ENCODE measurements at regions not wholly inside any gene's neighbourhood (a gene's known extent, or its start where the extent isn't known, plus 50 kb on each side); places are given as distances from the start of the nearest gene placed in this dataset.

GRCh38 chr2:9760069-9760901 lies 83.0 kb upstream of the TAF1B start:
- peaks cover 19% of the 10 kb centered on the region for H3K4me1 ChIP-seq (ENCODE audit: control insufficient read depth, insufficient read depth, low read length)
- no peaks in the 10 kb centered on the region for H3K36me3 ChIP-seq (ENCODE audit: control insufficient read depth, insufficient read depth, low read length)
- H3K9me3 ChIP-seq (ENCODE audit: control insufficient read depth, insufficient read depth, low read depth, low read length): no peaks in the 10 kb centered on the region
- no peak overlapping the region for H3K27ac ChIP-seq (ENCODE audit: low read depth, low read length)
- H3K27me3 ChIP-seq (ENCODE audit: control insufficient read depth, insufficient read depth, low read length): peaks cover 5% of the 10 kb centered on the region; the same call in 1 of the 2 replicates
- no peak overlapping the region for H3K4me3 ChIP-seq (ENCODE audit: low read depth, low read length)
- H3K9ac ChIP-seq (ENCODE audit: low read length): no peak overlapping the region

GRCh38 chr2:9760902-9761228 lies 82.4 kb upstream of the TAF1B start:
- Histone ChIP-seq H3K27me3 (ENCODE audit: control insufficient read depth, insufficient read depth, low read length) (peaks cover 5% of the 10 kb centered on the region; the same call in 1 of the 2 replicates), H3K9me3 (ENCODE audit: control insufficient read depth, insufficient read depth, low read depth, low read length) (no peaks in the 10 kb centered on the region), H3K36me3 (ENCODE audit: control insufficient read depth, insufficient read depth, low read length) (no peaks in the 10 kb centered on the region), H3K9ac (ENCODE audit: low read length) (no peak overlapping the region), H3K4me3 (ENCODE audit: low read depth, low read length) (no peak overlapping the region), H3K4me1 (ENCODE audit: control insufficient read depth, insufficient read depth, low read length) (peaks cover 21% of the 10 kb centered on the region), H3K27ac (ENCODE audit: low read depth, low read length) (no peak overlapping the region)

GRCh38 chr2:9761577-9761976 lies 81.7 kb upstream of the TAF1B start:
- Histone ChIP-seq H3K4me1 (ENCODE audit: control insufficient read depth, insufficient read depth, low read length) (peaks cover 28% of the 10 kb centered on the region), H3K36me3 (ENCODE audit: control insufficient read depth, insufficient read depth, low read length) (no peaks in the 10 kb centered on the region), H3K9me3 (ENCODE audit: control insufficient read depth, insufficient read depth, low read depth, low read length) (no peaks in the 10 kb centered on the region), H3K27me3 (ENCODE audit: control insufficient read depth, insufficient read depth, low read length) (peaks cover 5% of the 10 kb centered on the region; the same call in 1 of the 2 replicates), H3K27ac (ENCODE audit: low read depth, low read length) (no peak overlapping the region), H3K4me3 (ENCODE audit: low read depth, low read length) (no peak overlapping the region), H3K9ac (ENCODE audit: low read length) (no peak overlapping the region)

- Histone ChIP-seq H3K4me1 (ENCODE audit: control insufficient read depth, insufficient read depth, low read length) (peaks cover 23% of the 10 kb centered on the region), H3K36me3 (ENCODE audit: control insufficient read depth, insufficient read depth, low read length) (no peaks in the 10 kb centered on the region), H3K4me3 (ENCODE audit: low read depth, low read length) (no peak overlapping the region), H3K27me3 (ENCODE audit: control insufficient read depth, insufficient read depth, low read length) (peaks cover 5% of the 10 kb centered on the region; the same call in 1 of the 2 replicates), H3K9me3 (ENCODE audit: control insufficient read depth, insufficient read depth, low read depth, low read length) (no peaks in the 10 kb centered on the region), H3K27ac (ENCODE audit: low read depth, low read length) (no peak overlapping the region), H3K9ac (ENCODE audit: low read length) (no peak overlapping the region)
Measured at GRCh38 chr2:9762164-9762563, 81.1 kb upstream of the TAF1B start.

GRCh38 chr2:9762941-9763340 lies 80.3 kb upstream of the TAF1B start:
- Histone ChIP-seq H3K9me3 (ENCODE audit: control insufficient read depth, insufficient read depth, low read depth, low read length) (no peaks in the 10 kb centered on the region), H3K27me3 (ENCODE audit: control insufficient read depth, insufficient read depth, low read length) (peaks cover 5% of the 10 kb centered on the region; the same call in 1 of the 2 replicates), H3K27ac (ENCODE audit: low read depth, low read length) (no peak overlapping the region), H3K36me3 (ENCODE audit: control insufficient read depth, insufficient read depth, low read length) (no peaks in the 10 kb centered on the region), H3K4me1 (ENCODE audit: control insufficient read depth, insufficient read depth, low read length) (peaks cover 16% of the 10 kb centered on the region), H3K4me3 (ENCODE audit: low read depth, low read length) (no peak overlapping the region), H3K9ac (ENCODE audit: low read length) (no peak overlapping the region)

- H3K9ac ChIP-seq (ENCODE audit: low read length): no peak overlapping the region
- no peaks in the 10 kb centered on the region for H3K36me3 ChIP-seq (ENCODE audit: control insufficient read depth, insufficient read depth, low read length)
- H3K27me3 ChIP-seq (ENCODE audit: control insufficient read depth, insufficient read depth, low read length): peaks cover 2% of the 10 kb centered on the region; the same call in 1 of the 2 replicates
- H3K9me3 ChIP-seq (ENCODE audit: control insufficient read depth, insufficient read depth, low read depth, low read length): no peaks in the 10 kb centered on the region
- no peak overlapping the region for H3K4me3 ChIP-seq (ENCODE audit: low read depth, low read length)
- H3K27ac ChIP-seq (ENCODE audit: low read depth, low read length): no peak overlapping the region
- peaks cover 14% of the 10 kb centered on the region for H3K4me1 ChIP-seq (ENCODE audit: control insufficient read depth, insufficient read depth, low read length)
Measured at GRCh38 chr2:9763356-9764152, 79.7 kb upstream of the TAF1B start.

GRCh38 chr2:9764153-9764778 lies 79.0 kb upstream of the TAF1B start:
- H3K4me3 ChIP-seq (ENCODE audit: low read depth, low read length): no peak overlapping the region
- no peaks in the 10 kb centered on the region for H3K27me3 ChIP-seq (ENCODE audit: control insufficient read depth, insufficient read depth, low read length)
- no peaks in the 10 kb centered on the region for H3K9me3 ChIP-seq (ENCODE audit: control insufficient read depth, insufficient read depth, low read depth, low read length)
- no peak overlapping the region for H3K27ac ChIP-seq (ENCODE audit: low read depth, low read length)
- H3K36me3 ChIP-seq (ENCODE audit: control insufficient read depth, insufficient read depth, low read length): no peaks in the 10 kb centered on the region
- no peak overlapping the region for H3K9ac ChIP-seq (ENCODE audit: low read length)
- H3K4me1 ChIP-seq (ENCODE audit: control insufficient read depth, insufficient read depth, low read length): peaks cover 21% of the 10 kb centered on the region

- H3K27ac ChIP-seq (ENCODE audit: low read depth, low read length): no peak overlapping the region
- H3K9ac ChIP-seq (ENCODE audit: low read length): no peak overlapping the region
- no peaks in the 10 kb centered on the region for H3K27me3 ChIP-seq (ENCODE audit: control insufficient read depth, insufficient read depth, low read length)
- H3K9me3 ChIP-seq (ENCODE audit: control insufficient read depth, insufficient read depth, low read depth, low read length): no peaks in the 10 kb centered on the region
- H3K36me3 ChIP-seq (ENCODE audit: control insufficient read depth, insufficient read depth, low read length): no peaks in the 10 kb centered on the region
- H3K4me1 ChIP-seq (ENCODE audit: control insufficient read depth, insufficient read depth, low read length): peaks cover 35% of the 10 kb centered on the region
- no peak overlapping the region for H3K4me3 ChIP-seq (ENCODE audit: low read depth, low read length)
Measured at GRCh38 chr2:9765611-9766531, 77.4 kb upstream of the TAF1B start.

GRCh38 chr2:9767656-9768281 lies 75.5 kb upstream of the TAF1B start:
- Histone ChIP-seq H3K27me3 (ENCODE audit: control insufficient read depth, insufficient read depth, low read length) (no peaks in the 10 kb centered on the region), H3K4me3 (ENCODE audit: low read depth, low read length) (no peak overlapping the region), H3K36me3 (ENCODE audit: control insufficient read depth, insufficient read depth, low read length) (no peaks in the 10 kb centered on the region), H3K9ac (ENCODE audit: low read length) (no peak overlapping the region), H3K4me1 (ENCODE audit: control insufficient read depth, insufficient read depth, low read length) (peaks cover 43% of the 10 kb centered on the region), H3K27ac (ENCODE audit: low read depth, low read length) (no peak overlapping the region), H3K9me3 (ENCODE audit: control insufficient read depth, insufficient read depth, low read depth, low read length) (no peaks in the 10 kb centered on the region)

- Histone ChIP-seq H3K36me3 (ENCODE audit: control insufficient read depth, insufficient read depth, low read length) (no peaks in the 10 kb centered on the region), H3K27ac (ENCODE audit: low read depth, low read length) (no peak overlapping the region), H3K9me3 (ENCODE audit: control insufficient read depth, insufficient read depth, low read depth, low read length) (no peaks in the 10 kb centered on the region), H3K9ac (ENCODE audit: low read length) (no peak overlapping the region), H3K27me3 (ENCODE audit: control insufficient read depth, insufficient read depth, low read length) (no peaks in the 10 kb centered on the region), H3K4me1 (ENCODE audit: control insufficient read depth, insufficient read depth, low read length) (peaks cover 43% of the 10 kb centered on the region), H3K4me3 (ENCODE audit: low read depth, low read length) (no peak overlapping the region)
Measured at GRCh38 chr2:9768388-9768787, 74.9 kb upstream of the TAF1B start.

Measured in HUES6 (cell line).